ENCODE measurements at regions not wholly inside any gene's neighbourhood (a gene's known extent, or its start where the extent isn't known, plus 50 kb on each side); places are given as distances from the start of the nearest gene placed in this dataset.

DNA sequence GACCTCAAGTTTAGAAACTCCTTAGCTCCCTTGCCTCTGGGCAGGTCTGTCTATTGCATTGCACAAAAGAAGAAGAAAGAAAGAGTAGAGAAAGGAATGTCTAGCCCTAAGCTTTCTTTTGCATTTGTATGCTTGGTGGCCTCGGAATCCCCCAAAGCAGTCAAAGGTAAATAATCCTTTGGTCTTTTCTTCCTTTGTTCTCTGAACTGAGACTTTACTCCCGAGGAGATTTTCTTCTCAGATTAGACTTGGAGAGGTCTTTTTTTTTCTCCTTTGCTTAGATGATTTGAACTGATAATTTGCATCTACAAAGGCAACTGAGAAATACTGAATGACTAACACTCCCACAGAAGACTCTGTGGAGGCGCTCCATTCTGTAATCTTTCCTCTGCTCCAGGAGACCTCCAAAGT, 93.2 kb downstream of the AKR1D1 start:
- TF ChIP-seq, protein P1, sequence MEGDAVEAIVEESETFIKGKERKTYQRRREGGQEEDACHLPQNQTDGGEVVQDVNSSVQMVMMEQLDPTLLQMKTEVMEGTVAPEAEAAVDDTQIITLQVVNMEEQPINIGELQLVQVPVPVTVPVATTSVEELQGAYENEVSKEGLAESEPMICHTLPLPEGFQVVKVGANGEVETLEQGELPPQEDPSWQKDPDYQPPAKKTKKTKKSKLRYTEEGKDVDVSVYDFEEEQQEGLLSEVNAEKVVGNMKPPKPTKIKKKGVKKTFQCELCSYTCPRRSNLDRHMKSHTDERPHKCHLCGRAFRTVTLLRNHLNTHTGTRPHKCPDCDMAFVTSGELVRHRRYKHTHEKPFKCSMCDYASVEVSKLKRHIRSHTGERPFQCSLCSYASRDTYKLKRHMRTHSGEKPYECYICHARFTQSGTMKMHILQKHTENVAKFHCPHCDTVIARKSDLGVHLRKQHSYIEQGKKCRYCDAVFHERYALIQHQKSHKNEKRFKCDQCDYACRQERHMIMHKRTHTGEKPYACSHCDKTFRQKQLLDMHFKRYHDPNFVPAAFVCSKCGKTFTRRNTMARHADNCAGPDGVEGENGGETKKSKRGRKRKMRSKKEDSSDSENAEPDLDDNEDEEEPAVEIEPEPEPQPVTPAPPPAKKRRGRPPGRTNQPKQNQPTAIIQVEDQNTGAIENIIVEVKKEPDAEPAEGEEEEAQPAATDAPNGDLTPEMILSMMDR (IDR thresholded peaks at IDR 0.05; ENCODE audit: insufficient read depth, low read length): no peak
- no peak for DNase-seq (ENCODE audit: low read depth)
- H3K4me3 ChIP-seq (ENCODE audit: low read depth, low read length): no peak overlapping the region

DNA sequence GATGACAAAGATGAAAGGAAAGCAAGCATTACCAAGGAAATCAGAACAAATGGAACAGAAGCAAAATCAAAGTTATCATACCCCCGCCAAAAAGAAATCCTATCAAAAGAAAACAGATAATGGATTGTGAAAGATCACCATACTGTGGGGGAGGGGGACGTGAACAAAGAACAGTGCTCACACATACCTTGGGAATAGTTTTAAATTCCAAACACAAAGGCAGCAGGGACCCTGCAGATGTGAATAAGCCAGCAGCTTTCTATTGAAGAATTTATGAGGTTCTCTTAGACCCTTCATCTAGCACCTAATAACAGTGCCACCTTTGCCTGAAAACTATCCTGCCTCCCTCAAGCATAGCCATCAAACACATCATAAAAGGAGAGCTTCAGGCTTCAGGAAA, 94.0 kb downstream of the AKR1D1 start:
- DNase-seq (ENCODE audit: low read depth): no peak
- H3K4me3 ChIP-seq (ENCODE audit: low read depth, low read length): no peak overlapping the region
- TF ChIP-seq, protein P1 (IDR thresholded peaks at IDR 0.05; ENCODE audit: insufficient read depth, low read length): no peak

DNA sequence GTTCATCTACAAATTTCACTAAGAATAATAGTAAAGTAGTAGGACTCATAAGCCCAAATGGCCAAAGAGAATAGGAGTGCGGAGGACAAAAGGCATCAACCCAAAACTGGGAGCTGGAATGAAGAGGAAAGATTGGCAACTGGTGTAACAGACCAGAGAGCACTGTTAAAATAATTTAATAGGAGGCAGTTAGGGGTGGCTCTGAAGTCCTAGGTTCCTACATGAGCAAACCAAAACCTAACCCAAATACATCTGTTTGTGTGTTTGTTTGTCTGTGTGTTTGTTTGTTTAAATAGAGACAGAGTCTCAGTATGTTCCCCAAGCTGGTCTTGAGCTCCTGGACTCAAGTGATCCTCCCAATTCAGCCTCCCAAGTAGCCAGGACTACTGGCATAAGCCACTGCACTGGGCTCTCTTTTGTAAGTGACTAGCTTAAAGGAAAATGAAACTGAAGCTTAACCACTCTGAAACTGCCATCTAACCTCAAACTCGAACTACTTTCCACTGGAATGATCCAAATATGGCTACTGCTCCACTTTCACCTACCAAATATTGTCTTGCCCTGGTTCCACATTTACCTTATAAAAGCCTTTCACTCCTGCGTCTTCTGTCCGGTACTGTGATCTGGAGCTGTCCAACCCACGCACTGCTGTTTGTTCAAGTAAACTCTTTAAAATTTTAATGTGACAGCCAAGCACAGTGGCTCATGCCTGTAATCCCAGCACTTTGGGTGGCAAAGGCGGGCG, 94.9 kb downstream of the AKR1D1 start:
- TF ChIP-seq, protein P1 (IDR thresholded peaks at IDR 0.05; ENCODE audit: insufficient read depth, low read length): no peak

DNA sequence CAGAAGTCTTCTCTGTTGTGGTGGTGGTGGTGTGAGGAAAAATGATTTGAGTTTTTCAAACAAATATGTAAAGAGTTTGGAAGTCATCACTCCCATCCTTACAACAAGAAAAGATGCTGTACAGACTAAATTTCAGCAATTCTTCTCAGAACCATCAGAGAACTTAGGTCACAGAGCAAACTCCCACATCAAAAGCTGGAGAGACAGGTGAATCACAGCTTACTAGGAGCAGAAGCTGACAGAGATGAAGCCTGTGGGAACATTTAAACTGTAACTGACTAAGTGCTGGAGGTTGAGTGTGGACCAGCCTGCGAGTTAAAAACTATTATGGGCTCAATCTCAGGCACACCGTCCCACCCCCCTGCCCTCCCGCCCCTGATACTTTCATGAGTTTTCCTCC, 97.3 kb downstream of the AKR1D1 start:
- no peak for DNase-seq (ENCODE audit: low read depth)
- no peak overlapping the region for H3K4me3 ChIP-seq (ENCODE audit: low read depth, low read length)
- TF ChIP-seq, protein P1 (IDR thresholded peaks at IDR 0.05; ENCODE audit: insufficient read depth, low read length): no peak

More for the DNA sequence above, 94.9 kb downstream of the AKR1D1 start:
- no peak for DNase-seq (ENCODE audit: low read depth)
- no peak overlapping the region for H3K4me3 ChIP-seq (ENCODE audit: low read depth, low read length)

DNA sequence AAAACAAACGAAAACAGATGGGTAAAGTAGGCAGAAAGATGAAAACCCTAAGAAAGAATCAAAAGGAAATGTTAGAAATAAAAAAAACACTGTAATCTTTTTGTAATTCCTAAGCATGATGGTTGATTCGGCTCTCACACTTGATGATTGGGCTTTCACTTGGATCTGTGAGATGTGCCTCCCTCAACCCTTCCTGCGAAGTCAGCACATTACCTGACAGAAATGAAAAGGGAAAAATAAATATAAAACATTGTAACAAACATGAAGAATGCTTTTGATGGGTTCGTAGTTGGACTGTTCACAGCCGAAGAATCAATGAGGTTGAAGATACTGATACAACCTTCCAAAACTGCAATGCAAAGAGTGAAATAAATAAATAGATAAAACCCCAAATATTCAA, 99.8 kb downstream of the AKR1D1 start:
- TF ChIP-seq, protein P1 (IDR thresholded peaks at IDR 0.05; ENCODE audit: insufficient read depth, low read length): no peak

DNA sequence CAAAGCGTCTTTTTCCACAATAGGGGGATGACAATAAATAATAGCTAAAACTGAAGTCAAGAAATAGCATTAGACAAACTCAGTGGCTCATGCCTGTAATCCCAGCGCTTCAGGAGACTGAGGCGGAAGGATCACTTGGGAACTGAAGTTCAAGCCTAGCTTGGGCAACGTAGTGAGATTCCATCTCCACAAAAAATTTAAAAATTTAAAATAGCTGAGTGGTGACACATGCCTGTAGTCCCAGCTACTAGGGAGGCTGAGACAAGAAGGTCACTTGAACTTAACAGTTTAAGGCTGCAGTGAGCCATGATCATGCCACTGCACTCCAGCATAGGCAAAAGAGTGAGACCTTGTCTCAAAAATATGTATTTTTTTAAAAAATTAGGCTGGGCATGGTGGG, 107.9 kb downstream of the AKR1D1 start:
- no peak for DNase-seq (ENCODE audit: low read depth)
- no peak overlapping the region for H3K4me3 ChIP-seq (ENCODE audit: low read depth, low read length)
- TF ChIP-seq, protein P1 (IDR thresholded peaks at IDR 0.05; ENCODE audit: insufficient read depth, low read length): no peak

More for the DNA sequence above, 99.8 kb downstream of the AKR1D1 start:
- H3K4me3 ChIP-seq (ENCODE audit: low read depth, low read length): no peak overlapping the region
- no peak for DNase-seq (ENCODE audit: low read depth)
